ENCODE measurements at regions not wholly inside any gene's neighbourhood (a gene's known extent, or its start where the extent isn't known, plus 50 kb on each side); places are given as distances from the start of the nearest gene placed in this dataset.

DNA sequence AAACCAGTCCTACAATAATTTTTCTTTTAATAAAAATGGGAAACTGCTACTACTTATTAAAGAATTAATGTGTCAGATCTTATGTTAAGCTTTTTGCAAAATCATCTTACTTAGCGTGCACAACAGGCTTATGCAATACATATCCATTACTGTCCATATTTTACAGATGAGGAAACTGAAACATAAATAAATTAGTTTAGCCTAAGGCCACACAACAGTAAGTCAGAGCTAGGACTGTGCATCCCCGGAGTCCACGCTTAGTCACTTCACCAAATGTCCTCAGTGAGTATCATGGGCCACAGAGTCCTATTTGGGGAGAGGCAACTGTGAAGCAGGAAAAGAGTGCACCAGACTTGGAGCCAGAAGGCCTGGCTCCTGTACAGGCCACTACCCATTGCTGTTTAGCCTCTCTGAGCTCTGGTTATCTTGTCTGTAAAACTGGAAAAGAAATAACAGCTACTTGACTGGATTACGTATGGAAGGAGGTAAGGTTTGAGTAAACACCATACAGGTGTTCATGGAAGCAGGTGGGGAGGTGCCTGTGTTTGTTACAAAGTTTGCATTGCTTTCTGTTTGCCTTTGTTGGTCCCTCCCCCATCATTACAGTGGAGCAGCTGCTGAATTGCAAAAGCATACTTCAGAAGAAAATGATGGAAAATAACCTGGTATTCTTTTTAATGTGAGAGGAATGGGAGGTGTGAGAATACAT, 192.8 kb downstream of the FCRL5 start:
- TF ChIP-seq, protein P1, sequence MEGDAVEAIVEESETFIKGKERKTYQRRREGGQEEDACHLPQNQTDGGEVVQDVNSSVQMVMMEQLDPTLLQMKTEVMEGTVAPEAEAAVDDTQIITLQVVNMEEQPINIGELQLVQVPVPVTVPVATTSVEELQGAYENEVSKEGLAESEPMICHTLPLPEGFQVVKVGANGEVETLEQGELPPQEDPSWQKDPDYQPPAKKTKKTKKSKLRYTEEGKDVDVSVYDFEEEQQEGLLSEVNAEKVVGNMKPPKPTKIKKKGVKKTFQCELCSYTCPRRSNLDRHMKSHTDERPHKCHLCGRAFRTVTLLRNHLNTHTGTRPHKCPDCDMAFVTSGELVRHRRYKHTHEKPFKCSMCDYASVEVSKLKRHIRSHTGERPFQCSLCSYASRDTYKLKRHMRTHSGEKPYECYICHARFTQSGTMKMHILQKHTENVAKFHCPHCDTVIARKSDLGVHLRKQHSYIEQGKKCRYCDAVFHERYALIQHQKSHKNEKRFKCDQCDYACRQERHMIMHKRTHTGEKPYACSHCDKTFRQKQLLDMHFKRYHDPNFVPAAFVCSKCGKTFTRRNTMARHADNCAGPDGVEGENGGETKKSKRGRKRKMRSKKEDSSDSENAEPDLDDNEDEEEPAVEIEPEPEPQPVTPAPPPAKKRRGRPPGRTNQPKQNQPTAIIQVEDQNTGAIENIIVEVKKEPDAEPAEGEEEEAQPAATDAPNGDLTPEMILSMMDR (IDR thresholded peaks at IDR 0.05): no peak
- no peak for TF ChIP-seq POLR2A (IDR thresholded peaks at IDR 0.05)
- TF ChIP-seq POLR2AphosphoS5 (IDR thresholded peaks at IDR 0.05): no peak
- TF ChIP-seq EP300 (IDR thresholded peaks at IDR 0.05): no peak
